ENCODE measurements at regions not wholly inside any gene's neighbourhood (a gene's known extent, or its start where the extent isn't known, plus 50 kb on each side); places are given as distances from the start of the nearest gene placed in this dataset.

DNA sequence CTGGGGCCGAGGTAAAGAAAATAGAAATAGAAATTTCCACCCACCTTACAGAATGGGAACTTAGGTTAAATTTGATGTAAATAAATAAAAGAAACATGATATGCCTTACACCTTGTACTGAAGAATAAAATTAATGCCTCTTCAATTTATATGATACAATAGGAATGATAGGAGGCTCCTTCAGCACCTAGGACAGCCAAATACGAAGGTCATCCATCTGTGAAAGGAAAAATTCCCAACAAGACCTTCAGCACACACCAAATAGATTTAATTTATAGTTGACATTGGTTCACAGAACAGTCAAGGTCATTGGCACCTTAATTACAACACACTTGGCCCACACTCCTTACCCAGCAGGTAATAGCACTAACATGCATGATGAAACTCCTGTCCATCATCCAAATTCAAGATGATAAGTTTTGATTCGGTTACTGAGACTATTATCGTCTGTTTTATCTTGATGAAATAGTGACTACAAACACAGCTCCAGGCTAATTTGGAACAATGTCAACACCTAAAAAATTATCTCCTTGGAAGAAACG is 250.9 kb downstream of the SNX13 start:
- Mint-ChIP-seq H3K27ac (no peak overlapping the region), H3K9me3 (no peaks in the 10 kb centered on the region), H3K4me1 (ENCODE audit: low read depth) (peaks cover 16% of the 10 kb centered on the region), H3K36me3 (ENCODE audit: low read depth) (no peaks in the 10 kb centered on the region), H3K27me3 (ENCODE audit: insufficient read depth) (no peaks in the 10 kb centered on the region), H3K4me3 (no peak overlapping the region)
- TF ChIP-seq, protein P1, sequence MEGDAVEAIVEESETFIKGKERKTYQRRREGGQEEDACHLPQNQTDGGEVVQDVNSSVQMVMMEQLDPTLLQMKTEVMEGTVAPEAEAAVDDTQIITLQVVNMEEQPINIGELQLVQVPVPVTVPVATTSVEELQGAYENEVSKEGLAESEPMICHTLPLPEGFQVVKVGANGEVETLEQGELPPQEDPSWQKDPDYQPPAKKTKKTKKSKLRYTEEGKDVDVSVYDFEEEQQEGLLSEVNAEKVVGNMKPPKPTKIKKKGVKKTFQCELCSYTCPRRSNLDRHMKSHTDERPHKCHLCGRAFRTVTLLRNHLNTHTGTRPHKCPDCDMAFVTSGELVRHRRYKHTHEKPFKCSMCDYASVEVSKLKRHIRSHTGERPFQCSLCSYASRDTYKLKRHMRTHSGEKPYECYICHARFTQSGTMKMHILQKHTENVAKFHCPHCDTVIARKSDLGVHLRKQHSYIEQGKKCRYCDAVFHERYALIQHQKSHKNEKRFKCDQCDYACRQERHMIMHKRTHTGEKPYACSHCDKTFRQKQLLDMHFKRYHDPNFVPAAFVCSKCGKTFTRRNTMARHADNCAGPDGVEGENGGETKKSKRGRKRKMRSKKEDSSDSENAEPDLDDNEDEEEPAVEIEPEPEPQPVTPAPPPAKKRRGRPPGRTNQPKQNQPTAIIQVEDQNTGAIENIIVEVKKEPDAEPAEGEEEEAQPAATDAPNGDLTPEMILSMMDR (IDR thresholded peaks at IDR 0.05) = no peak
- no peak for DNase-seq

DNA sequence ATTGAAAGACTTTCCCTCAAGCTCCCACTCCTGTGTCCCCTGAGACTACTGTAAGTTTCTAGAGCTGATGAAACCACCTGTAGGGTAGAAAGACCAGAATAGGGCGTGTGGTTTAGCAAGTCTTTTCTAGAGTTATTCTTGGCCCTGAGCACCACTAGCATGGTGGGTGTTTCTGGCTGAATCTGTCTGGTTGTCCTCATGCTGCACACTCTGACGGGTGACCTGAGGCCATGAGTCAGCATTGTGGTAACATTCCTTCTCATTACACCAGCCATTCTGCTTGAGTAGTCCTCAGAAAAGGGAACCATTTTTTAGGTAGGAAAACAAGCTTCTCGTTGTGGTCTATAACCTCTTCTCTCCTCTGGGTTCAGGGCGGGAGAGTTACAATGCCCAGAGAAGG is 250.3 kb downstream of the SNX13 start:
- Mint-ChIP-seq H3K36me3 (ENCODE audit: low read depth) (no peaks in the 10 kb centered on the region), H3K27ac (peak overlapping the region; percentile 34), H3K4me1 (ENCODE audit: low read depth) (peaks cover 16% of the 10 kb centered on the region), H3K9me3 (no peaks in the 10 kb centered on the region), H3K27me3 (ENCODE audit: insufficient read depth) (no peaks in the 10 kb centered on the region), H3K4me3 (no peak overlapping the region)
- TF ChIP-seq, protein P1 (IDR thresholded peaks at IDR 0.05) = no peak
- DNase-seq = peak; percentile 80

DNA sequence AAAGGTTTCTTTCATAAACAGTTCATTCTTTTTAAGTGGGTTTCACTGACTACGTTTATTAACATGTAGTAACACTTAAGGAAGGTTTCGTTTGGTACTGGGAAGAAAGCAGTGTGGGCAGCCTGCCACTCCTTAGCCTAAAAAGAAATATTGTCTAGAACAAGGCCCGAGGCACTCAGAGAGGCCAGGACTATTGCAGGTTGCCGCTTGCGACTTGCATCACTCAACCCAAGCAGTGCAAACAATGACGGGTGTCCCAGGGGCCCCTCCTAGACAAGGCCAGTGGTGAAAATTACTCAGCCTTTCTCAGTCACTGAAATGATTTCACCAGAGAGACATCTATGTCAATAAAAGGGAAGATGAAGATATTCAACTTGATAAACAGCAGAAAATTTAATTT is 243.9 kb downstream of the SNX13 start:
- Mint-ChIP-seq H3K36me3 (ENCODE audit: low read depth) (peaks cover 33% of the 10 kb centered on the region), H3K9me3 (peaks cover 26% of the 10 kb centered on the region), H3K27me3 (ENCODE audit: insufficient read depth) (no peaks in the 10 kb centered on the region; the same call in 1 of the 2 replicates), H3K4me3 (no peak overlapping the region), H3K4me1 (ENCODE audit: low read depth) (peaks cover 16% of the 10 kb centered on the region), H3K27ac (no peak overlapping the region)
- TF ChIP-seq, protein P1 (IDR thresholded peaks at IDR 0.05) = no peak
- peak; percentile 46 for DNase-seq

DNA sequence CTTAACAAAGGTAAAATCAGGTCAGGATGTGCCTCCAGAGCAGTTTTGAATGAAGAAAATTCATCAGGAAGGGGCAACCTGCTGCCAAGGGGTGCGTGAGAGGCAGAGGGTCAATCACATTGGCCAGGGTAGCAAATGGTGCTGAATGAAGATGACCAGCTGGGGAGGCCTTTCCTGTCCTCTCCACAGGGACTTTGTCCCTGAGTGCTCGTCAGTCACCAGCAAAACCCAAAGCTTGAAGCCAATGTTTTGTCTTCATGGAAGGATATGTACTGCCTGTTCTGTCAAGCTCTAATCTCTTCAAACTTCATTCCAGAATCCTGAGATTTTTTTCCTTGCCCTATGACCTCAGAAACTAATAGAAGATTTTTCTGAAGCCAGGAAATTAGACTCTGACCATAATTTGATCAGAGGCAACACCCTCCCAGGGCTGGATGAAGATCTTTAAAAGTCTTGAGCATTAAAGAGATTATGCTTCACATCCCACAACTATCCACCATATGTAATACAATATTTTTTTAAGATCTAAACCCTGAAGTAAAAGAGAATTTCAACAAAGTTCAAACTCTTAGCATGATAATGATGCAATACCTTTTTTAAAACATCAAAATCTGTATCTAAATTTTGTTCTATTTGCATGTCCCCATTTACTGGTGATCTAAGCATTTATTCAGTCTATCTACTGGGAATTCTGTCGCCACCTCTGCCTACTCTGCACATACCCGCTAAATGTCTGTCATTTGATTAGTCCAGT is 243.0 kb downstream of the SNX13 start:
- no peaks in the 10 kb centered on the region; the same call in 1 of the 2 replicates for H3K27me3 Mint-ChIP-seq (ENCODE audit: insufficient read depth)
- TF ChIP-seq, protein P1 (IDR thresholded peaks at IDR 0.05) = no peak
- peaks cover 33% of the 10 kb centered on the region for H3K36me3 Mint-ChIP-seq (ENCODE audit: low read depth)
- H3K4me3 Mint-ChIP-seq = no peak overlapping the region
- DNase-seq = no peak
- H3K4me1 Mint-ChIP-seq (ENCODE audit: low read depth) = peaks cover 16% of the 10 kb centered on the region
- H3K9me3 Mint-ChIP-seq = peaks cover 26% of the 10 kb centered on the region
- no peak overlapping the region for H3K27ac Mint-ChIP-seq

DNA sequence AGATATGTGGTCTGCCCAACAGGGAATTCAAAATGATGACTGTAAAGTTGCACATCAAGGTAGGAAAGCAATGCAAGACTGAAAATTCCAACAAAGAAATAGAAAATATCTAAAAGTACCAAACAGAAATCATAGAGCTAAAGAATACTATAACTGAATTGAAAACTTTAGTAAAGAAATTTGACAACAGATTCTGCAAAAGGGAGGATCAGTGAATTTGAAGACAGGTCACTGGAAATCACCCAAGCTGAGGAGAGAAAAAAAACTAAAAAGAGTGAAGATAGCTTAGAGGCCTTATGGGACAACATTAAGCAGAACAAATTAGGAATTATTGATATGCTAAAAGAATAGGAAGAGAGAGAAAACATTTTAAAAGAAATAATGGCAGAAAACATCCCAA is 240.6 kb downstream of the SNX13 start:
- DNase-seq = no peak
- H3K27ac Mint-ChIP-seq = no peak overlapping the region
- no peak overlapping the region for H3K4me3 Mint-ChIP-seq
- peaks cover 2% of the 10 kb centered on the region; the same call in 1 of the 2 replicates for H3K27me3 Mint-ChIP-seq (ENCODE audit: insufficient read depth)
- TF ChIP-seq, protein P1 (IDR thresholded peaks at IDR 0.05) = no peak
- H3K4me1 Mint-ChIP-seq (ENCODE audit: low read depth) = peaks cover 16% of the 10 kb centered on the region
- peaks cover 33% of the 10 kb centered on the region for H3K36me3 Mint-ChIP-seq (ENCODE audit: low read depth)
- peaks cover 26% of the 10 kb centered on the region for H3K9me3 Mint-ChIP-seq

Data from HFFc6 (cell line).